ENCODE measurements at regions not wholly inside any gene's neighbourhood (a gene's known extent, or its start where the extent isn't known, plus 50 kb on each side); places are given as distances from the start of the nearest gene placed in this dataset.

- peaks cover 59% of the 10 kb centered on the region for H3K27me3 ChIP-seq (ENCODE audit: insufficient read depth, low read length)
- H4K20me1 ChIP-seq (ENCODE audit: insufficient read depth) = no peaks in the 10 kb centered on the region
- DNase-seq (ENCODE audit: low read depth, low spot score) (no peak), ATAC-seq (no peak)
- H3K27ac ChIP-seq (ENCODE audit: low read depth, low read length) = no peak overlapping the region
- H3K9me2 ChIP-seq (ENCODE audit: insufficient read depth) = no peaks in the 10 kb centered on the region
- H2AFZ ChIP-seq (ENCODE audit: low read depth, low read length, poor library complexity, severe bottlenecking) = no peak overlapping the region
- H3K9ac ChIP-seq (ENCODE audit: low read length) = no peak overlapping the region
- intact Hi-C loops (cut with micrococcal nuclease) = no loop called here
- no peak overlapping the region for H3K4me3 ChIP-seq (replicated peaks in 1 of 2; ENCODE audit: low read depth in 1 of 2, low read length in 2 of 2)
- no peak for TF ChIP-seq REST (IDR thresholded peaks at IDR 0.05; ENCODE audit: low read depth)
- no peak for TF ChIP-seq ATF3 (IDR thresholded peaks at IDR 0.05)
- no peak for TF ChIP-seq POLR2AphosphoS5 (IDR thresholded peaks at IDR 0.05; ENCODE audit: low read depth, low read length)
- TF ChIP-seq ZBTB33 (IDR thresholded peaks at IDR 0.05; ENCODE audit: extremely low read depth, insufficient replicate concordance, low read length) = no peak
- no peak for TF ChIP-seq TCF7L2 (IDR thresholded peaks at IDR 0.05; ENCODE audit: borderline replicate concordance, extremely low read depth, insufficient read depth, insufficient read length)
- TF ChIP-seq CEBPB (IDR thresholded peaks at IDR 0.05; ENCODE audit: low read depth) = no peak
- TF ChIP-seq FOSL1 (IDR thresholded peaks at IDR 0.05; ENCODE audit: low read depth) = no peak
- no peak for TF ChIP-seq EGR1 (IDR thresholded peaks at IDR 0.05; ENCODE audit: low read depth)
- no peak for TF ChIP-seq EZH2 (IDR thresholded peaks at IDR 0.05)
- no peaks in the 10 kb centered on the region for H3K9me3 ChIP-seq (ENCODE audit: control insufficient read depth in 1 of 2, insufficient read depth in 1 of 2, low read depth in 1 of 2, low read length in 2 of 2)
- ChIA-PET POLR2A (interaction anchor here (0.6 kb wide), 1 partner anchor 233 kb away, joined by 3 read pairs; no protein-coding TSS in a partner anchor), RAD21 (ENCODE audit: low non-redundant PET in 1 of 2, low total read pairs in 2 of 2, uncharacterized antibody in 2 of 2, unreplicated experiment in 2 of 2) (no interaction called here), CTCF (interaction anchor here (0.8 to 1.2 kb wide), 3 partner anchors 13 to 27 kb away, joined by 3 to 5 read pairs (median 4); no protein-coding TSS in a partner anchor)
- no peak overlapping the region for H3K4me2 ChIP-seq (ENCODE audit: low read length)
- no peaks in the 10 kb centered on the region for H3K4me1 ChIP-seq (ENCODE audit: control insufficient read depth in 1 of 2, insufficient read depth in 2 of 2, low read length in 2 of 2)
- H3K36me3 ChIP-seq (ENCODE audit: control insufficient read depth in 1 of 2, insufficient read depth in 2 of 2, low read length in 2 of 2) = no peaks in the 10 kb centered on the region
- BruUV-seq (replicated peaks) = no TSS peak
- no peaks in the 10 kb centered on the region for H3K79me2 ChIP-seq (ENCODE audit: insufficient read depth, low read length)
Observed at GRCh38 chr22:22184277-22184807, 60.2 kb upstream of the VPREB1 start.
